ENCODE measurements at regions not wholly inside any gene's neighbourhood (a gene's known extent, or its start where the extent isn't known, plus 50 kb on each side); places are given as distances from the start of the nearest gene placed in this dataset.
A peak's percentile ranks its signal among the peaks of the same experiment; 100 is the strongest.
"Not testable (repeated sequence)": the region's sequence is repeated elsewhere in the genome, so short reads cannot be mapped to it uniquely, and the experiment has no call there.

DNA sequence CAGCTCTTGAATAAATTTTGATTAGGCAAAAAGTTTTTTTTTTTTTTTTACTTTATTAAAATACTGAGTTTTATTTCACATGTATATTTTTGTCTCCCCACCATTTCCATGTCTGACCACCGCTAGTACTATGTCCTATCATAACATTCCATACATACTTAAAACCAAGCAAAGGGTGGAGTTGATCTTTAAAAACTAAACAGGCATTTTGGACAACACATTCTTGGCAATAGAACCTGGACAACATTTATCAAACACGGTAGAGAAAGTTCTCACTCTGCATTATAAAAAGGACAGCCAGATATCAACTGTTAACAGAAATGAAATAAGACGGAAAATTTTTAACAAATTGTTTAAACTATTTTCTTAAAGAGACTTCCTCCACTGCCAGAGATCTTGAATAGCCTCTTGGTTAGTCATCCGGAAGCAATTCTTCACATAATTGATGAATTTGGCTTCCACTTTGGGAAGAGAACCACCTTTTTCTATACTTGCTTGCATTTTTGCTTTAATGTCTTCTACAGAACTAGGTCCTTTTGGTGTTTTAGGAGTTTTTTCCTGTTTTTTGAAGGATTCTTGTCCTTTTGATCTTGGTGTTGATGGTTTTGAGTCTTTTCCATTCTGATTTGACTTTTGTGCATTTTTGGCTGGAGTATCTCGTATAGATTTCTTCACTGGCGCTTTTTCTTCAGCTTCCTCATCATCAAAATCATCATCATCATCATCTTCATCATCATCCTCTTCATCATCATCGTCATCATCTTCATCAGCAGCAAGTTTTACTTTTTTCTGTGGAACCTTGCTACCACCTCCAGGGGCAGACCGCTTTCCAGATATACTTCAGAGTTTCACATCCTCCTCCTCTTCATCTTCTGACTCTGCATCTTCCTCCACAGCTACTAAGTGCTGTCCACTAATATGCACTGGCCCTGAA lies 58.7 kb downstream of the POU5F2 start:
- not testable (repeated sequence) for DNase-seq

DNA sequence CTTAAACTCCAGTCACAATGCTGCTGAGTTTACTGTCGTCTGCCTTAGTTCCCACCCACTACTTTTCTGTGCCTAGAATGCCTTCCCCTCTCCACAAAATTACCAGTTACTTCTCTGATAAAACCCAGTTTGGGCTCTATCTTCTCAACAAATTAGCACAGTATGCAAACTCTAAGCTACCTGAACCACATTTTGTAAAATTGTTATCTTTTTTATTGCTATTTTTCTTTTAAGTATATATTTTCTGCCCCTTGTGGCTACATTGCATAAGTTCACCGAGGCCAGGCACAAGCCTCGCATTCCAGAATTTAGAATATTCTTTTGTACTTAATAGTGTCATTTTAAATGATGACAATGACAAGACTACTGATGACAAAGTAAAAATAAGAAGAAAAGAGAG lies 60.0 kb downstream of the POU5F2 start:
- DNase-seq = no peak

DNA sequence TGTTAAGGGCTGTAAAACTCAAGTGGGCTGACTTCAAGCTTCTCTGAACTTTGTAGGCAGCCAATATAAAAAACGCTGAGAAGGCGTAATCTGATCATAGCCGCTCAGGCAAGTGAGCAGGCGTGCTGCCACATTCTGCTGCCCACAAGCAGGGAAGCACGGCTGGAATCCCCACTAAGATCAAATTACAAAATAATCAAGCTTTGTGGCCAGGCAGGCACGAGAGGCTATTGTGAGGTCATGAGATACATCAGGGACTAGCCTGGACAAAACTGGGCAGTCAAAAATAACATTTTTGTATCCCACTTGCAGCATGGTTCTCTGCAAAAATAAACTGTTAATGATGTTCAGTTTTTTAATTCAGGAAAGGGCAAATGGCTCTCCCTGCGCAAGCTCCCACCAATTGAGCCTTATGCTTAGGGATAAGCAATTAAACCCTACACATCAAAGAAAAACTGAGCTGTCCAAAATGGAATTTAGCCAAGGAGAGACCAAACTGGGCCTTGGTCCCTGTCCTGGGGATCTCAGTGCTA lies 64.0 kb downstream of the POU5F2 start:
- no peak for DNase-seq

DNA sequence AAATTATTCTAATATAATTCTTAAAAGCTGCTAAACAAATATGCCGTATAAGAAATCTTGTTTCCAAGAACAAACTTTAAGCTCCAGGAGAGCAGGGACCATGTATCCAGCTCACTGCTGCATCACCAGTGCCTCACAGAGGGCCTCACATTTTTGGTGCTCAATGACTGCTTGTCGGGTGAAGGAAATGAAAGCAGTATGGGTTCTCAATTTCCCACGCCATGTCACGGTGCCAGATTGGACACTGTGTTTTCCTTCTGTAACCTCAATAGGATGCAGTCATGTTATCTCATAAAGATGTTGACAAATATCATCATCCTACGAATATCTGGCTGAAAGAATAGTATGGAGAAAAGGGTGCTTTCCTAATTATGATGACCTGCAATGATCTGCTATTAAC lies 64.7 kb downstream of the POU5F2 start:
- no peak for DNase-seq

DNA sequence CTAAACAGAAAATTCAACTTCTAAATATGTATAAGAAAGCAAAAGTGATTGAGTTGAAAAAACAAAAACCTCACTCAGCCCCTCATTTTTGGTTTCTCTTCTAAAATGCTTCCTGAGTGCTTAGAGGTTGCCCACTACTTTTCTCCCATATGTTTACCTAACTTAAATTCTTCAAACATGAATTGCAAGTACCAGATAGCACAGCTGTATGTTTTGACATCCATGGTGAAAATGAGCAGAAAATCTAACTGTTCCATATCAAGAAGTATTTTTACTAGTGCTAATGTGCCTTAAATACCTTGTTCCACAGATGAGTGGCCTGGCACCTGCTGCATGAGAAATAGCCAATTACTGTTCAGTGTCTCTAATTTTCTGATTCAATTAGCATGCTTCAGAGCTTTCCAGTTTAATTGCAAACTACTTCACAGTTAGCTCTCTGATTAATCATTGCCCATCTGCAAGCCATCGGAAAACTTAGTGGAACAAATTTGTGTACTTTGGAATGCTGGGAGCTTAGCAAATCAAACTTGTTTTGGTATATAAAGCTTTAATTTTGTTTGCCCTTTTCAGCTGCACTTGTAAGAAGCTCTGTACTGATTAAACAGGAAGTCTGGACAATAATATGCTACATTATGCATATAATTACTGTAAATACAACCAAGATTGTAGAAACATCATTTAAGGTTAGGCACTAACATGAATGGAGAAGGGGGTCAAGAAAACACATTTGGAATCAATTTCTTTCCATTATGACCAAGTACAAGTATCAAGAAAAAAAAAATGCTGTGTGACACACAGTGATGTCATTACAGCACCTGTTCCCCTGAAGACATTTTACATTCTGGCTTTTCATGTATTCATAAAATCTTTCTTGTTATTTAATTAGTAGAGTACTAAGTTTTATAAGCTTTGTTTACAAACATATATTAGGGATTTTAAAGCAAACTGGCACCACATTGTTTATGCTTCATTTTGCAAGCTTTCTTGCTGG lies 65.6 kb downstream of the POU5F2 start:
- peak; percentile 88 for DNase-seq

DNA sequence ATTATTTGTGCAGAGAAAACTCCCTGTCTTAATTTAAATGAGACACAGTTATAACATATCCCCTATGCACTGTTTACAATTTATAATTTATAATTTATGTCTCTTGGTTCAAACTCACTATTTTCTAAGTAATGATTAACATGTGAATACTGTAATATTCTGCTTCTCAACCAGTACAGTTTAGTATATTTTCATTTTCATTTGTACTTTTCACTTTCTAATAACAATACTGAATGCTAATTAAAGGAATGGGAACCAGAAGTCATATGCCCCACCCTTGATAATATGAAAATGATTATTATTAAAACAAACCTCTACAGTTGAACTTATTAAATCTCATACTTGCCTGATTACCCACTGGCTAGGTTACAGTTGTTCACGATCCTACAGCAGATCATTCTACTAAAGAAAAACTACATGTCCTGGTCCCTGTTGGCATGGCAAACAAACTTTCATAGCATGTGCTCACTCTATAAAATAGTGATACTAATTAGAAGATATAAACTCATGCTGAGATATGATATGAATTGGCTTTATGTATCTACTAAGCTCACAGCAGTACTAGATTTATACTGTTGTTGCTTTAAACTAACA lies 66.4 kb downstream of the POU5F2 start:
- DNase-seq = no peak

DNA sequence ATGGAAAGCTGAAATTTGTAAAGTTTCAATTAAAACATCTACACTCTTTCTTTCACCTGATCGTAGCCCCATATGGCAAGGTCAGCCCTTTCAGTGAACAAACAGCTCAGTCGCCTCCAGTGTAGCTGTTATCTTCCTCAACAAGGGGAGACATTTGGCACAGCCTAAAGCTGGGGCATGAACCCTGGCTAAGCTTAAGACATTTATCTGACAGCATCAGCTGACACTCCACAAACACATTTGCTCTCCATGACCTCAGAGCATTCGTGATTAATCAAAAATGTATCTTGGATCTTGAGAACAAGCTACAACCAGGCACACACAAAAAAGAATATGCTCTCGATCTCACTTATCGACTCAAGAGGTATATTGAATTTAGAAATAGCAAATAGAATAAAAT lies 67.3 kb downstream of the POU5F2 start:
- DNase-seq = no peak

DNA sequence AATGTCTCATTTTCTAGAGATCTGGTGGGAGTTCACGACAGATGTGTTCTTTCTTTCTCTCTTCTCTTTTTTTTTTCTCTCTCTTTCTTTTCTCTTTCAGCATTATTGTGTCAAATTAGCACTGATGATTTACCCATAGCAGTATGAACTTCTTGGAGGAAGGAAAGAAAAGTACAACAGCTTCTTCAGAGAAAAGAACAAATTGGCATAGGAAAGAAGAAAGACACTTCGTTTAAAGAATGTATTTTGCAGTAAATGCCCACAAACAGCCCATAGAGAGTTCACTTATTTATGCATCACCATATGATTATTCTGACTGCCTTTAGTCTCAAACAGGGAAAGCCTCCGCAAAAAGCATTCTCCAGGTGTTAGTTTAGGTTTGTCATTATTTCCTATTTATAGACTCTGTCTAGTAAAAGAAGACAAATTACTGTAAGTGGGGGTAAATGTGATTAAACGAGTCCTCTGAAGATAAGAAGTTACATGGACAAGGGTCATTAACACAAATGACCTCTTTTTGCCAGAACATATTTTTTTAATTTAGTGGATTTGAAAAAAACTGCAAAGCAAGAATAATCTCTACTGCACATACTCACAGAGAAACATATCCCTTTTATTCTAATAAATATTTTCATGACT lies 68.0 kb downstream of the POU5F2 start:
- DNase-seq = no peak

DNA sequence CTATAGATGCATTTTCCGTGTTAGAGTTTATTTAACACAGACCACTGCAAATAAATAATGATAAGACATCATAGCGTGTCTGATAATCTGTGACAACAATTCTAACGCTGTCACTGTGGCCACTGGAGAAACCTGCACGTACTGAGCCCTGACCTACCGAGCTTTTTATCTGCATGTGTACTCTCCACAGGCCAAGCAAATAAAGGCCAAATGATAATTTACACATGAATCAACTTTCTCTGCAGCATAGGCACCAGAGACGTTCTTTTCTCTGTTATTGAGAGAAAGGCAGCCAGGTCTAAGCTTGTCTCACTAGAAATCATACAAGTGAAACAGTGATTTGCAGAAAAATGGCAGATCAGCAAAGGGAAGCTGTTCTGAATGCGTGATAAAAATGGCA lies 75.8 kb downstream of the POU5F2 start:
- no peak for DNase-seq

DNA sequence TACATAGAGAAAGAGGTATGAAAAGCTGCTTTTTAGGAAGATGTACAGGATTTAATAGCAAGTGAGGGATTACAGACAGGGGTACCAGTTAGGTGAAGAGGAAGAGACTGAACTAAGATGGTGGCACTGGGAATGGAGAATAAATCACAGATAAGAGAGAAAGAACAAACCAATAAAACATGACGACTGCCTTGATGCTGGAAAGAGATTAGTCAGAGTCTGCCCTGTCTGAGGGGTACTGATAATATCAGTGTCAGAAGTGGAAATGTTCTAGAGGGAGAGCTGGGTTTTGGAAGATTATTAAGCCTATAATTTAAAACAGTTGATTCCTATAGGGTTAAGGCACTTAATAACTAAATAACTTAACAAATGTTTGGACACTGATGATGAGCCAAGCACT lies 77.7 kb downstream of the NR2F1 start:
- DNase-seq = no peak

DNA sequence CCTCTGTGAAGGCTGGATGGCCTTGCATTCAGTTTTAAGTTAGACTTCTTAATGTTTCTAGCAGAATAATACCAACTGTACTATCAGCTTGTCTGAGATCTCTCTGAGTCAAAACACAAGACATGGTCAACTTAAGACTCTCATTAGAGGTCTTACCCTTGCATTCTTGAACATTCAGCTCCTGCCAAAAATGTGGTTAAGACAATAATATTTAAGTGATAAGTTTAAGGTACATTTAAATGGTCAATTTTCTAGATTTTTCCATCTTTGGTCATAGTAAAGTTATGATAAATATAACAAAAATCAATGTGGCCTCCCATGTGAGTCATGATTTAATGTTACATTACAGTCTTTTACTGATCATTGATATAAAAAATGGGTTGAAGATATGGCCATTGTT lies 75.0 kb downstream of the NR2F1 start:
- no peak for DNase-seq

DNA sequence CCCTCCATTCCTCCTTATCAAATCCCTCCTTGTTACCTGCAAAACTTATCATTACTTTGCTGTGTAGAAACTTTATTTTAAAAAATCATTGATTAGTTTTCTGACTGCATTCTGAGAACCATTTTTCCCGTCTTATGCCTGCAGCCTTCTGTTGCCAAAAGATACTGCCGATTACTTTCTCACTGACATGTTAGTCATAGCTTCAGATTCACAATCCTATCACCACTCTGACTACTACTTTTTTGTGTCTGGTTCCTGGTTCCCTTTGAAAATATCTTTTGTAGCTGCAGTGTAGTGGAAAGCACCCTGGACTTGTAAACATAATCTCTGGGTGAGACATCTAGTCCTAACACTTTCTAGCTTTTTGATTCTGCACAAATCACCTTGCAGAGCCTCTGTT lies 71.7 kb downstream of the NR2F1 start:
- no peak for DNase-seq

DNA sequence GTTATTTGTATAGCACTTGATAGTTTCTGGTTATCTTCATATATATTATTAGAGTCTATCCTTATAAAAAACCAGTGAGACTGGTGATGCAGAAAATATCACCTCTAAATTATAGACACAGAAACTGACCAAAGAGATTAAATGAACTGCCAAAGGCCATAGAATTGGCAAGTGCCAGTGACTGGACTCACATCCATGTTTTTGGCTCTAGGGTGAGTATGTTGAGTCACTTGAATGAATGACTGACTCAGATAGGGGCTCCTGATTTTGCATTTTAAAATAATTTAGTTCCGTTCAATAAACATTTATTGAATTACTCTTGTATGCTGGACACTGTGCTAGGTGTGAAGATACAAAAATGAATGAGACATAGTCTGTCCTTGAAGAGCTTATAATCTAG lies 70.7 kb downstream of the NR2F1 start:
- DNase-seq = no peak

DNA sequence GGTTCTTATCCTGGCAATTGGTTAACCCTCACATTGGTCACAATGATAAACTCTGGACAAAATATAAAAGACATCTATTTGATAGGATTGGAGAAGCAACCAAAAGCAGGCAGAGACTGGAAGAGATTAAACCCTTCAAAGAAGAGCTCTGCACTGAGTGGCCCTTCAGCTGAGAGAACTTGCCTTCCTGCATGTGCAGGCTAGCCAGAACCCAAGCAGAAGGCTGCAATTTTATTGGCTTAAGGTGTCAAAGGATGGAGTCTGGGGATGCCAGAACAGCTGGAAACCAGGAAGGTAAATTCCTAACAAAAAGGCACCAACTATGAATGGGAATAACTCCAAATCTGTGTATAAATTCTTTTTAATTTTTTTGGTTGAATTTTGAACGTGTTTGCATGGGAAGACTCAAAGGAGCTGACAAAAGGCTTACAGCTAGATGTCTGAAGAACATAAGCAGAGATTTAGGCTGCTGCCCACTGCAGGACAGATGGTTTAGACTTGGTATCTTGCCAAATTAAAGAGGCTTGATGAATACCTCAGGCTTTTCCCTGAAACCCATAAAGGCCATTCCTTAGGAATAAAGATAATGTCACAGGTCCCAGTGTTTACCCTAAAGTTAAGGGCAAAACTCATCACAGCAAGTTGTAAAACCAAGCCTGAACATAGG lies 66.3 kb downstream of the NR2F1 start:
- DNase-seq = no peak

DNA sequence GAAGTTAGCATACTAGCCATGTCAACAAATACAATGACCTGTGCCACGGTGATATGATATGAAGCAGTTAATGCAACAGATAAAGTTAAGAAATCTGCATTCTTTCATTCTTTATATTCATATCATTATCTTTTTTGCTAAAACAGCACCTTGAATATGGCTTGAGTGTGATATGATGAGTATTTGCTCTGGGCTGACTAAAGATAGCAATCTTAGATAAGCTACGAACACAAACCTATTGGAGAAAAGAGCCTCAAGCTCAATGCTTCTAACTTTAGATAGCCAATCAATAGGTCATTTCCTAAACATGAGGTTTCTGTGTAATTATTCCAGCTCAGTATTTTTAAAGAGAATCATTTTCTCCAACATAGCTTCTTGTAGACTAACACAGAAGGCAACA lies 61.7 kb downstream of the NR2F1 start:
- no peak for DNase-seq

Data from NCI-H1436 treated with DMSO at 0.1 percent for 48 hours (cell line).